HG02798 (cell line): ENCODE measurements at regions not wholly inside any gene's neighbourhood (a gene's known extent, or its start where the extent isn't known, plus 50 kb on each side); places are given as distances from the start of the nearest gene placed in this dataset.
"Not testable (repeated sequence)": the region's sequence is repeated elsewhere in the genome, so short reads cannot be mapped to it uniquely, and the experiment has no call there.

Source experiments
- ATAC-seq: cut with Tn5 transposase; IDR thresholded peaks from one replicate; pipeline ENCODE4 v1.9.1; 2021; ENCODE audit warnings: mild to moderate bottlenecking; ENCODE audit not compliant: unreplicated experiment, poor library complexity

GRCh38 chr17:68670967-68671693 is 70.0 kb upstream of the FAM20A start:
- ATAC-seq: no peak

GRCh38 chr17:68666438-68666837 is 65.3 kb upstream of the FAM20A start:
- ATAC-seq: not testable (repeated sequence)

GRCh38 chr17:68665373-68665772 is 64.2 kb upstream of the FAM20A start:
- no peak for ATAC-seq

- ATAC-seq: no peak
Observed at GRCh38 chr17:68662479-68662878, 61.3 kb upstream of the FAM20A start.

- ATAC-seq: no peak
Observed at GRCh38 chr17:68662037-68662432, 60.9 kb upstream of the FAM20A start.

- ATAC-seq: no peak
Observed at GRCh38 chr17:68661265-68662036, 60.3 kb upstream of the FAM20A start.

- ATAC-seq: no peak
Observed at GRCh38 chr17:68660302-68660701, 59.1 kb upstream of the FAM20A start.

GRCh38 chr17:68658999-68659780 is 58.0 kb upstream of the FAM20A start:
- no peak for ATAC-seq

- no peak for ATAC-seq
Observed at GRCh38 chr17:68657576-68657975, 56.4 kb upstream of the FAM20A start.

GRCh38 chr17:68657166-68657565 is 56.0 kb upstream of the FAM20A start:
- ATAC-seq: no peak

GRCh38 chr17:68656666-68657065 is 55.5 kb upstream of the FAM20A start:
- no peak for ATAC-seq
